ENCODE measurements at regions not wholly inside any gene's neighbourhood (a gene's known extent, or its start where the extent isn't known, plus 50 kb on each side); places are given as distances from the start of the nearest gene placed in this dataset.

- Mint-ChIP-seq H3K27ac (ENCODE audit: unreplicated experiment) (no peak overlapping the region), H3K27me3 (ENCODE audit: low read depth, unreplicated experiment) (peaks cover 25% of the 10 kb centered on the region), H3K9me3 (ENCODE audit: unreplicated experiment) (peaks cover 3% of the 10 kb centered on the region), H3K4me3 (ENCODE audit: unreplicated experiment) (no peak overlapping the region), H3K36me3 (ENCODE audit: low read depth, unreplicated experiment) (no peaks in the 10 kb centered on the region), H3K4me1 (ENCODE audit: low read depth, unreplicated experiment) (peaks cover 9% of the 10 kb centered on the region)
- no peak overlapping the region for H3K9ac ChIP-seq (ENCODE audit: low read length)
- H3K79me2 ChIP-seq (ENCODE audit: insufficient read depth, low read length): no peaks in the 10 kb centered on the region
- DNase-seq (ENCODE audit: low read depth) (no peak), FAIRE-seq (no peak)
- no peak for TF ChIP-seq EZH2 (IDR thresholded peaks at IDR 0.05; ENCODE audit: insufficient read depth, low read length)
- no peak for TF ChIP-seq CTCF (IDR thresholded peaks at IDR 0.05; ENCODE audit: insufficient read depth, low read depth, low read length)
- H3K4me2 ChIP-seq (ENCODE audit: low read length): no peak overlapping the region
- H3K36me3 ChIP-seq (ENCODE audit: insufficient read depth, low read length): no peaks in the 10 kb centered on the region
- peaks cover 7% of the 10 kb centered on the region for H3K27me3 ChIP-seq (ENCODE audit: insufficient read depth, low read length)
- no peaks in the 10 kb centered on the region for H4K20me1 ChIP-seq (ENCODE audit: insufficient read depth, low read length)
- H3K4me3 ChIP-seq (ENCODE audit: insufficient read depth, low read depth, low read length): no peak overlapping the region
- H3K4me1 ChIP-seq (ENCODE audit: insufficient read depth, low read length): peaks cover 16% of the 10 kb centered on the region
- no peak overlapping the region for H3K27ac ChIP-seq (ENCODE audit: low read depth, low read length)
- no peaks in the 10 kb centered on the region for H3K9me3 ChIP-seq (ENCODE audit: insufficient read depth, low read depth, low read length)
- H2AFZ ChIP-seq (ENCODE audit: low read depth, low read length): no peak overlapping the region
These were observed 187.2 kb downstream of the FOXL1 start for GRCh38 chr16:86765389-86766026.

GRCh38 chr16:86766700-86767099 is 188.4 kb downstream of the FOXL1 start:
- H3K36me3 ChIP-seq (ENCODE audit: insufficient read depth, low read length): no peaks in the 10 kb centered on the region
- no peaks in the 10 kb centered on the region for H4K20me1 ChIP-seq (ENCODE audit: insufficient read depth, low read length)
- FAIRE-seq (no peak), DNase-seq (ENCODE audit: low read depth) (no peak)
- H3K27me3 Mint-ChIP-seq (ENCODE audit: low read depth, unreplicated experiment): peaks cover 24% of the 10 kb centered on the region
- H3K79me2 ChIP-seq (ENCODE audit: insufficient read depth, low read length): no peaks in the 10 kb centered on the region
- no peak overlapping the region for H3K4me3 Mint-ChIP-seq (ENCODE audit: unreplicated experiment)
- no peak overlapping the region for H3K4me3 ChIP-seq (ENCODE audit: insufficient read depth, low read depth, low read length)
- H3K4me1 Mint-ChIP-seq (ENCODE audit: low read depth, unreplicated experiment): peaks cover 7% of the 10 kb centered on the region
- H3K9me3 ChIP-seq (ENCODE audit: insufficient read depth, low read depth, low read length): no peaks in the 10 kb centered on the region
- no peak overlapping the region for H2AFZ ChIP-seq (ENCODE audit: low read depth, low read length)
- TF ChIP-seq CTCF (IDR thresholded peaks at IDR 0.05; ENCODE audit: insufficient read depth, low read depth, low read length): no peak
- no peak for TF ChIP-seq EZH2 (IDR thresholded peaks at IDR 0.05; ENCODE audit: insufficient read depth, low read length)
- H3K27ac Mint-ChIP-seq (ENCODE audit: unreplicated experiment): no peak overlapping the region
- H3K27me3 ChIP-seq (ENCODE audit: insufficient read depth, low read length): peaks cover 7% of the 10 kb centered on the region
- H3K4me1 ChIP-seq (ENCODE audit: insufficient read depth, low read length): peaks cover 12% of the 10 kb centered on the region
- H3K9ac ChIP-seq (ENCODE audit: low read length): no peak overlapping the region
- no peak overlapping the region for H3K27ac ChIP-seq (ENCODE audit: low read depth, low read length)
- no peak overlapping the region for H3K4me2 ChIP-seq (ENCODE audit: low read length)
- no peaks in the 10 kb centered on the region for H3K36me3 Mint-ChIP-seq (ENCODE audit: low read depth, unreplicated experiment)
- H3K9me3 Mint-ChIP-seq (ENCODE audit: unreplicated experiment): peaks cover 3% of the 10 kb centered on the region

- peak; percentile 88 for DNase-seq (ENCODE audit: low read depth)
These were observed 190.0 kb downstream of the FOXL1 start for GRCh38 chr16:86768228-86768791.

More at GRCh38 chr16:86768228-86768791, 190.0 kb downstream of the FOXL1 start:
- peaks cover 3% of the 10 kb centered on the region for H3K27me3 ChIP-seq (ENCODE audit: insufficient read depth, low read length)
- no peak overlapping the region for H3K9ac ChIP-seq (ENCODE audit: low read length)
- no peaks in the 10 kb centered on the region for H3K9me3 ChIP-seq (ENCODE audit: insufficient read depth, low read depth, low read length)
- H2AFZ ChIP-seq (ENCODE audit: low read depth, low read length): no peak overlapping the region
- H3K36me3 ChIP-seq (ENCODE audit: insufficient read depth, low read length): no peaks in the 10 kb centered on the region
- H4K20me1 ChIP-seq (ENCODE audit: insufficient read depth, low read length): no peaks in the 10 kb centered on the region
- H3K27ac ChIP-seq (ENCODE audit: low read depth, low read length): no peak overlapping the region
- no peaks in the 10 kb centered on the region for H3K79me2 ChIP-seq (ENCODE audit: insufficient read depth, low read length)
- no peak overlapping the region for H3K27ac Mint-ChIP-seq (ENCODE audit: unreplicated experiment)
- H3K4me3 ChIP-seq (ENCODE audit: insufficient read depth, low read depth, low read length): no peak overlapping the region
- H3K36me3 Mint-ChIP-seq (ENCODE audit: low read depth, unreplicated experiment): no peaks in the 10 kb centered on the region
- H3K4me1 ChIP-seq (ENCODE audit: insufficient read depth, low read length): peaks cover 27% of the 10 kb centered on the region
- H3K4me3 Mint-ChIP-seq (ENCODE audit: unreplicated experiment): no peak overlapping the region
- H3K27me3 Mint-ChIP-seq (ENCODE audit: low read depth, unreplicated experiment): peaks cover 12% of the 10 kb centered on the region
- no peak for FAIRE-seq
- peaks cover 1% of the 10 kb centered on the region for H3K9me3 Mint-ChIP-seq (ENCODE audit: unreplicated experiment)
- no peak for TF ChIP-seq CTCF (IDR thresholded peaks at IDR 0.05; ENCODE audit: insufficient read depth, low read depth, low read length)
- no peak for TF ChIP-seq EZH2 (IDR thresholded peaks at IDR 0.05; ENCODE audit: insufficient read depth, low read length)
- peaks cover 17% of the 10 kb centered on the region for H3K4me1 Mint-ChIP-seq (ENCODE audit: low read depth, unreplicated experiment)
- peak overlapping the region; percentile 7 for H3K4me2 ChIP-seq (ENCODE audit: low read length)

All from astrocyte (in vitro differentiated cells and primary cell).